Endodermal cell (in vitro differentiated cells): ENCODE measurements at regions not wholly inside any gene's neighbourhood (a gene's known extent, or its start where the extent isn't known, plus 50 kb on each side); places are given as distances from the start of the nearest gene placed in this dataset.

Source experiments
- DNase-seq: peaks from one replicate; pipeline ENCODE4 v3.0.0-alpha.2; 2017
- H3K27ac ChIP-seq: 2 replicates; pipeline ENCODE4 v1.5.1; 2013; ENCODE audit warnings: mild to moderate bottlenecking, low read depth, low read length, moderate library complexity
- H3K27me3 ChIP-seq: 2 replicates; pipeline ENCODE4 v1.6.1; 2013; ENCODE audit warnings: mild to moderate bottlenecking, low read length, moderate library complexity; ENCODE audit not compliant: insufficient read depth, control insufficient read depth, poor library complexity, severe bottlenecking
- H3K36me3 ChIP-seq: 2 replicates; pipeline ENCODE4 v1.7.0; 2013; ENCODE audit warnings: mild to moderate bottlenecking, low read length, moderate library complexity; ENCODE audit not compliant: control insufficient read depth, insufficient read depth
- H3K4me1 ChIP-seq: one replicate; pipeline ENCODE4 v1.7.0; 2013; ENCODE audit warnings: low read length; ENCODE audit not compliant: control insufficient read depth, insufficient read depth
- H3K4me3 ChIP-seq: 2 replicates; pipeline ENCODE4 v1.5.1; 2013; ENCODE audit warnings: mild to moderate bottlenecking, low read length, moderate library complexity
- H3K9ac ChIP-seq: 2 replicates; pipeline ENCODE4 v1.6.1; 2013; ENCODE audit warnings: mild to moderate bottlenecking, low read length, moderate library complexity; ENCODE audit not compliant: poor library complexity, severe bottlenecking; ENCODE audit errors: extremely low read depth
- H3K9me3 ChIP-seq: 2 replicates; pipeline ENCODE4 v1.6.1; 2013; ENCODE audit warnings: mild to moderate bottlenecking, low read length, moderate library complexity; ENCODE audit not compliant: control insufficient read depth
- H3K27ac Mint-ChIP-seq: 2 replicates; pipeline ENCODE4 v1.8.0; 2020; ENCODE audit warnings: mixed read lengths
- H3K27me3 Mint-ChIP-seq: 2 replicates; pipeline ENCODE4 v1.8.0; 2021; ENCODE audit warnings: mild to moderate bottlenecking, mixed read lengths; ENCODE audit not compliant: insufficient read depth
- H3K36me3 Mint-ChIP-seq: 2 replicates; pipeline ENCODE4 v1.8.0; 2020; ENCODE audit warnings: low read depth, mixed read lengths
- H3K4me1 Mint-ChIP-seq: 2 replicates; pipeline ENCODE4 v1.8.0; 2020; ENCODE audit warnings: mixed read lengths
- H3K4me3 Mint-ChIP-seq: 2 replicates; pipeline ENCODE4 v1.8.0; 2020; ENCODE audit warnings: mild to moderate bottlenecking, moderate library complexity, mixed read lengths
- H3K9me3 Mint-ChIP-seq: 2 replicates; pipeline ENCODE4 v1.8.0; 2020; ENCODE audit warnings: mild to moderate bottlenecking, mixed read lengths
- WGBS, 2 experiments: methylation state at CpG; one replicate each; pipeline versions ENCODE4 v1.1.5 to v1.1.7; 2013; ENCODE audit warnings: missing lambda C conversion rate in 2 of 2, mixed read lengths in 1 of 2; ENCODE audit not compliant: insufficient coverage in 1 of 2, insufficient read length in 1 of 2; 5-methylcytosine and 5-hydroxymethylcytosine counted together
- TF ChIP-seq, protein P1 (sequence below): fragments of 200-600 bp; sonication (generic); conservative IDR thresholded peaks from 2 replicates; pipeline ENCODE4 v1.5.0; 2021; ENCODE audit warnings: antibody characterized with exemption, mild to moderate bottlenecking

DNA sequence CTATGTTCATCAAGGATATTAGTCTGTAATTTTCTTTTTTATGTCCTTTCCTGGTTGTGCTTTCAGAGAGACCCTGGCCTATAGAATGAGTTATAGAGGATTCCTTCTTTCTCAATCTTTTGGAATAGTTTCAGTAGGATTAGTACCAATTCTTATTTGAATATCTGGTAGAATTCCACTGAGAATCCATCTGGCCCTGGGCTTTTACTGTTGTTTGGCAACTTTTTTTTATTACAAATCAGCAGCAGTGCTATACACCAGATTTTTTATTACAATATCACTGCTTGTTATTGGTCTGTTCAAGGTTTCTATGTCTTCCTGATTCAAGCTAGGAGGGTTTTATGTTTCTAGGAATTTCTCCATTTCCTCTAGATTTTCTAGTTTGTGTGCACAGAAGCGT is 50.0 kb upstream of the NRSN1 start:
- Mint-ChIP-seq H3K27ac (no peak overlapping the region), H3K9me3 (peaks cover under 1% of the 10 kb centered on the region), H3K4me1 (peaks cover 12% of the 10 kb centered on the region), H3K4me3 (no peak overlapping the region), H3K36me3 (no peaks in the 10 kb centered on the region), H3K27me3 (peaks cover 9% of the 10 kb centered on the region)
- DNase-seq, result no peak
- H3K36me3 ChIP-seq, result no peaks in the 10 kb centered on the region
- H3K4me3 ChIP-seq, result no peak overlapping the region
- H3K4me1 ChIP-seq, result no peaks in the 10 kb centered on the region
- WGBS, 2 experiments, result 100% methylated on average over 1 of the region's 1 CpG
- H3K9ac ChIP-seq, result no peak overlapping the region
- TF ChIP-seq, protein P1, sequence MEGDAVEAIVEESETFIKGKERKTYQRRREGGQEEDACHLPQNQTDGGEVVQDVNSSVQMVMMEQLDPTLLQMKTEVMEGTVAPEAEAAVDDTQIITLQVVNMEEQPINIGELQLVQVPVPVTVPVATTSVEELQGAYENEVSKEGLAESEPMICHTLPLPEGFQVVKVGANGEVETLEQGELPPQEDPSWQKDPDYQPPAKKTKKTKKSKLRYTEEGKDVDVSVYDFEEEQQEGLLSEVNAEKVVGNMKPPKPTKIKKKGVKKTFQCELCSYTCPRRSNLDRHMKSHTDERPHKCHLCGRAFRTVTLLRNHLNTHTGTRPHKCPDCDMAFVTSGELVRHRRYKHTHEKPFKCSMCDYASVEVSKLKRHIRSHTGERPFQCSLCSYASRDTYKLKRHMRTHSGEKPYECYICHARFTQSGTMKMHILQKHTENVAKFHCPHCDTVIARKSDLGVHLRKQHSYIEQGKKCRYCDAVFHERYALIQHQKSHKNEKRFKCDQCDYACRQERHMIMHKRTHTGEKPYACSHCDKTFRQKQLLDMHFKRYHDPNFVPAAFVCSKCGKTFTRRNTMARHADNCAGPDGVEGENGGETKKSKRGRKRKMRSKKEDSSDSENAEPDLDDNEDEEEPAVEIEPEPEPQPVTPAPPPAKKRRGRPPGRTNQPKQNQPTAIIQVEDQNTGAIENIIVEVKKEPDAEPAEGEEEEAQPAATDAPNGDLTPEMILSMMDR, result no peak
- H3K9me3 ChIP-seq, result no peaks in the 10 kb centered on the region
- no peak overlapping the region for H3K27ac ChIP-seq
- H3K27me3 ChIP-seq, result no peaks in the 10 kb centered on the region
